HFFc6 (cell line): ENCODE measurements at regions not wholly inside any gene's neighbourhood (a gene's known extent, or its start where the extent isn't known, plus 50 kb on each side); places are given as distances from the start of the nearest gene placed in this dataset.

Experiments
- DNase-seq: peaks from one replicate; pipeline ENCODE4 v3.0.0-alpha.2; 2018
- H3K27ac Mint-ChIP-seq: 2 replicates; pipeline ENCODE4 v1.8.0; 2020; ENCODE audit warnings: mild to moderate bottlenecking, mixed read lengths
- H3K27me3 Mint-ChIP-seq: 2 replicates; pipeline ENCODE4 v1.8.0; 2021; ENCODE audit warnings: mild to moderate bottlenecking, moderate library complexity, mixed read lengths; ENCODE audit not compliant: insufficient read depth
- H3K36me3 Mint-ChIP-seq: 2 replicates; pipeline ENCODE4 v1.8.0; 2021; ENCODE audit warnings: low read depth, mixed read lengths
- H3K4me1 Mint-ChIP-seq: 2 replicates; pipeline ENCODE4 v1.8.0; 2020; ENCODE audit warnings: low read depth, mixed read lengths
- H3K4me3 Mint-ChIP-seq: 2 replicates; pipeline ENCODE4 v1.8.0; 2020; ENCODE audit warnings: mild to moderate bottlenecking, moderate library complexity, mixed read lengths
- H3K9me3 Mint-ChIP-seq: 2 replicates; pipeline ENCODE4 v1.8.0; 2020; ENCODE audit warnings: mild to moderate bottlenecking, mixed read lengths
- TF ChIP-seq, protein P1 (sequence below): fragments of 200-600 bp; sonication (generic); IDR thresholded peaks from 2 replicates; pipeline ENCODE4 v1.5.0; 2021; ENCODE audit warnings: antibody characterized with exemption, mild to moderate bottlenecking

DNA sequence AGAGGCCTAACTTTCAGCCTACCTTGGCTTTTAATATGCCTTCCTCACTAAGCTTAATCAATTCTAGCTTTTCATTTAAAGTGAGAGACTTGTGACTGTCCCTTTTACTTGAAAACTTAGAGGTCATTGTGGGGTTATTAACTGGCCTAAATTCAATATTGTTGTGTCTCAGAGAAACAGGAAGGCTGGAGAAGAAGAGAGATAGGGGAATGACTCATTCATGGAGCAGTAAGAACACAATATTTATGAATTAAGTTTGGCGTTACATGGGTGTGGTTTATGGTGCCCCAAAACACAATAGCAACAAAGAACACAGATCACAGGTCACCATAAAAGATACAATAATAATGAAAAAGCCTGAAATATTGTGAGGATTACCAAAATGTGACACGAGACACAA is 612.1 kb downstream of the TBC1D4 start:
- Mint-ChIP-seq H3K4me3 (no peak overlapping the region), H3K27ac (no peak overlapping the region), H3K9me3 (peaks cover 6% of the 10 kb centered on the region), H3K36me3 (peaks cover 6% of the 10 kb centered on the region), H3K27me3 (no peaks in the 10 kb centered on the region), H3K4me1 (peaks cover 41% of the 10 kb centered on the region)
- no peak for DNase-seq
- TF ChIP-seq, protein P1, sequence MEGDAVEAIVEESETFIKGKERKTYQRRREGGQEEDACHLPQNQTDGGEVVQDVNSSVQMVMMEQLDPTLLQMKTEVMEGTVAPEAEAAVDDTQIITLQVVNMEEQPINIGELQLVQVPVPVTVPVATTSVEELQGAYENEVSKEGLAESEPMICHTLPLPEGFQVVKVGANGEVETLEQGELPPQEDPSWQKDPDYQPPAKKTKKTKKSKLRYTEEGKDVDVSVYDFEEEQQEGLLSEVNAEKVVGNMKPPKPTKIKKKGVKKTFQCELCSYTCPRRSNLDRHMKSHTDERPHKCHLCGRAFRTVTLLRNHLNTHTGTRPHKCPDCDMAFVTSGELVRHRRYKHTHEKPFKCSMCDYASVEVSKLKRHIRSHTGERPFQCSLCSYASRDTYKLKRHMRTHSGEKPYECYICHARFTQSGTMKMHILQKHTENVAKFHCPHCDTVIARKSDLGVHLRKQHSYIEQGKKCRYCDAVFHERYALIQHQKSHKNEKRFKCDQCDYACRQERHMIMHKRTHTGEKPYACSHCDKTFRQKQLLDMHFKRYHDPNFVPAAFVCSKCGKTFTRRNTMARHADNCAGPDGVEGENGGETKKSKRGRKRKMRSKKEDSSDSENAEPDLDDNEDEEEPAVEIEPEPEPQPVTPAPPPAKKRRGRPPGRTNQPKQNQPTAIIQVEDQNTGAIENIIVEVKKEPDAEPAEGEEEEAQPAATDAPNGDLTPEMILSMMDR = no peak

DNA sequence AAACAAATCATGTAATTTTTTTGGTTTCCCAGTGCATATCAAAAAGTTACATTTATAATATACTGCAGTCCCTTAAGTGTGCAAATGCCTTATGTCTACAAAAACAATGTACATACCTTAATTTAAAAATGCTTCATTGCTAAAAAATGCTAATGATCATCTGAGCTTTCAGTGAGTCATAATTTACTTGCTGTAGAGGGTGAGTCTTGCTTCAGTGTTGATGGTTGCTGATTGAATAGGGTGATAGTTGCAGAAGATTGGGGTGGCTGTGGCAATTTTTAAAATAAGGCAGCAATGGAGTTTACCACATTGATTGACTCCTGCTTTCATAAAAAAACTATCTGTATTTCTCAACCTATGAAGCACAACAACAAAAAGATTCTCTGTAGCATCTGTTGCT is 613.9 kb downstream of the TBC1D4 start:
- Mint-ChIP-seq H3K27ac (no peak overlapping the region), H3K36me3 (peaks cover 6% of the 10 kb centered on the region), H3K9me3 (peaks cover 6% of the 10 kb centered on the region), H3K4me1 (peaks cover 41% of the 10 kb centered on the region), H3K4me3 (no peak overlapping the region; the same call in 1 of the 2 replicates), H3K27me3 (no peaks in the 10 kb centered on the region)
- DNase-seq = peak; percentile 48
- TF ChIP-seq, protein P1 = no peak

DNA sequence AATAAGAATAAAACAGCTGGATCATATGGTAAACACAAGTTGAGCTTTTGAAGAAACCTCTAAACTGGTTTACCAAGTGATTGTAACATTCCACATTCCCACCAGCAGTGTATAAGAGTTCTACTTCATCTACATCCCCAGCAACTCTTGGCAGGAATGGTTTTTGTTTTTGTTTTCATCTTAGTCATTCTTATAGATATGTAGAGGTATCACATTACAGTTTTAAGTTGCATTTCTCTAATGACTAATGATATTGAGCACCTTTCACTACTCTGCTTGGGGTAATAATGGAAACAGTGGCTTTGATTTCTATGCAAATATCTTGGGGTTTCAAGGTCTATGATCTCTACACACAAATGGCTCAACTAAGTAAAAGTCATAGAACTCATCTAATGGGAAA is 614.5 kb downstream of the TBC1D4 start:
- Mint-ChIP-seq H3K27me3 (no peaks in the 10 kb centered on the region), H3K27ac (no peak overlapping the region)
- peak; percentile 27 for DNase-seq

DNA sequence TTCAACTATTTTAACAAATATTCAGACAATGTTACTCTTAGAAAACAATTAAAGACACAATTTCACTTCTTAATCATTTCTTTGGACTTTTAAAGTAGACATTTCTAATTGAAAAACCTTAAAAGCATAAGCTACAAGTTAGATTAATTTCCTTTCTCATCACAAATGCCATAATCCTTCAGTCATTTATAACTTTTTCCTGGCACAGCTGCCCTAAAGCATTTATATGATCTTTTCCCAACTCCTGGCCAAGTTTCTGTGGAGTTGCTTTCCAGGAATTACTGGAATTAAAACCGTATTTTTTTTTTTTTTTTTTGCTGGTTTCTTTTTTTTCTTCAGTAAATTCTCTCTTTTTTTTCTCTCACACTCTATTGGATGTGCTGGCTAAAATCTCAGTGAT is 615.9 kb downstream of the TBC1D4 start:
- H3K27ac Mint-ChIP-seq = no peak overlapping the region
- no peak for DNase-seq
- TF ChIP-seq, protein P1 = no peak
- peaks cover 6% of the 10 kb centered on the region for H3K36me3 Mint-ChIP-seq
- H3K4me1 Mint-ChIP-seq = peaks cover 32% of the 10 kb centered on the region
- H3K4me3 Mint-ChIP-seq = no peak overlapping the region
- H3K27me3 Mint-ChIP-seq = peaks cover under 1% of the 10 kb centered on the region; the same call in 1 of the 2 replicates
- peaks cover 6% of the 10 kb centered on the region for H3K9me3 Mint-ChIP-seq

More for the DNA sequence above, 614.5 kb downstream of the TBC1D4 start:
- no peak overlapping the region for H3K4me3 Mint-ChIP-seq
- peaks cover 41% of the 10 kb centered on the region for H3K4me1 Mint-ChIP-seq
- TF ChIP-seq, protein P1 = no peak
- H3K36me3 Mint-ChIP-seq = peaks cover 6% of the 10 kb centered on the region
- H3K9me3 Mint-ChIP-seq = peaks cover 6% of the 10 kb centered on the region

DNA sequence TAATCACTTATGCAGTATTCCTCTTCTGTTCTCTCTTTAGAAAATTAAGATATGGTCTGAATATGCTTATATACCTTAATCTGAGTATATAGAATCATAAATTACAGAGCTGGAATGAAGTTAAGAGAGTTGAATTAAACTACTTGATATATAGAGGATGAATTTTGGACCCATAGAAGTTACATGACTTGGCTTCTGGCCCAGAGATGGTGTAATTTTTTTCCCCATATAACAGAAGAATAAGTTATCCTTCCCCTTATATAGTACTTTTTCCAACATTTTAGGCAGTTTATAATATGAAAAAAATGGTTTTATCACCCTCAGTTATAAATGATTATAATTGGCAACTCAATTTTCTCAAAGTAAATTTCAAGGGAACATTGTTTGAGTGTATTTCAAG is 616.3 kb downstream of the TBC1D4 start:
- peaks cover 6% of the 10 kb centered on the region for H3K9me3 Mint-ChIP-seq
- H3K36me3 Mint-ChIP-seq = peaks cover 6% of the 10 kb centered on the region
- TF ChIP-seq, protein P1 = no peak
- H3K4me1 Mint-ChIP-seq = peaks cover 29% of the 10 kb centered on the region
- H3K27me3 Mint-ChIP-seq = peaks cover 2% of the 10 kb centered on the region; the same call in 1 of the 2 replicates
- no peak overlapping the region for H3K27ac Mint-ChIP-seq
- no peak overlapping the region for H3K4me3 Mint-ChIP-seq
- DNase-seq = no peak

DNA sequence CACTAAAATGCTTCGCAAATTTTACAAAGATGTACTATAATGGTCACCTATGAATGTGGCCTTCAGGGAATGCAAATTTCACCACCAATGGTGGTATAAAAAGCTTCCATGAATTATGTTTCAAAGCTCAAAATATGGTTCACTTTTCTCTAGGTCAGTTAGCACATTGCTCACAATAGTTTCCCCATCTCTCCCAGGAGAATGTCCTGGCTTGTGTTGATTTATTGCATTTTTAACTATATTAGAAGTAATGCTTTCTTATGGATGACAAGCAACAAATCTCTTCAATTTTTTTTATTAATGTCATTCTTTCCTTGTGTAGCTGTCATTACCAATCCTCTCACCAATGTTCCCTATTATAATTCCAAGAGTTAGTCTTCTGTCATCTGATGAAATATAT is 621.2 kb downstream of the TBC1D4 start:
- DNase-seq = no peak
- Mint-ChIP-seq H3K4me1 (no peaks in the 10 kb centered on the region), H3K27ac (no peak overlapping the region), H3K4me3 (no peak overlapping the region), H3K27me3 (peaks cover 2% of the 10 kb centered on the region; the same call in 1 of the 2 replicates), H3K36me3 (no peaks in the 10 kb centered on the region), H3K9me3 (no peaks in the 10 kb centered on the region)
- TF ChIP-seq, protein P1 = no peak
